ENCODE measurements at regions not wholly inside any gene's neighbourhood (a gene's known extent, or its start where the extent isn't known, plus 50 kb on each side); places are given as distances from the start of the nearest gene placed in this dataset.

DNA sequence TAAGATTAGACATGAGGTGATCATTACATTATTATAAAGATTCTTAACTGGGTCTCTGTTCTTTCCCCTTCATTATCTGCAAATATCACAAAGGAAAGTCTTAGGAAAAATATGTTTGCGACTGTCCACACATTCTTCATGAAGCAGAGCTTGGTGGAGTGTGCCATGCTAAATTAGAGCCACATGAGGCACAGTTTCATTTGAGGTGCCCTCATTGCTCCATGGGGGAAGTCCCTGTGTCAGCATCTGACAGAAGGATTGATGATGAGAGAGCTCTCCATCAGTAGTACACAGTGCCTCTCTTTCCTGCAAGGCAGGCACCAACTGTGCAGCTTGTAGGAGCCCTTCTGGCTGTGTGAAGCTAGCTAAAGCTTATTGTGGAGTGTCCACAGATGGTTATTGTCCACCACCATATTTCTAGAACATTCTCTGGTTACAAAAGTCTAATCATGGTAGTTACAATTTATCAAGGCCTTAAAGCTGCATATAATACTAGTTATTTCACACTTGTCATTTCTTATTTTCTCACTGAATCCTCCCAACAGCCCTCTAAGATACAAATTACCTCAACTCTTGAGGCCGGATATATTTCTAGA is 63.9 kb downstream of the C9orf152 start:
- DNase-seq (ENCODE audit: low spot score) (no peak), ATAC-seq (no peak)
- TF ChIP-seq ZBTB21 (CRISPR knock-in tag; IDR thresholded peaks at IDR 0.05; ENCODE audit: borderline replicate concordance) = no peak
- TF ChIP-seq, protein P1, sequence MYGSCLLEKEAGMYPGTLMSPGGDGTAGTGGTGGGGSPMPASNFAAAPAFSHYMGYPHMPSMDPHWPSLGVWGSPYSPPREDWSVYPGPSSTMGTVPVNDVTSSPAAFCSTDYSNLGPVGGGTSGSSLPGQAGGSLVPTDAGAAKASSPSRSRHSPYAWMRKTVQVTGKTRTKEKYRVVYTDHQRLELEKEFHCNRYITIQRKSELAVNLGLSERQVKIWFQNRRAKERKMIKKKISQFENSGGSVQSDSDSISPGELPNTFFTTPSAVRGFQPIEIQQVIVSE (CRISPR knock-in tag; IDR thresholded peaks at IDR 0.05; ENCODE audit: borderline replicate concordance) = no peak
- TF ChIP-seq ZNF121 (CRISPR knock-in tag; IDR thresholded peaks at IDR 0.05) = no peak
- TF ChIP-seq NFATC4 (CRISPR knock-in tag; IDR thresholded peaks at IDR 0.05) = no peak
- TF ChIP-seq ZNF532 (CRISPR knock-in tag; IDR thresholded peaks at IDR 0.05; ENCODE audit: borderline replicate concordance) = no peak
- no peak for TF ChIP-seq ZNF423 (CRISPR knock-in tag; IDR thresholded peaks at IDR 0.05)
- TF ChIP-seq CREM (CRISPR knock-in tag; IDR thresholded peaks at IDR 0.05) = no peak
- TF ChIP-seq, protein P2, sequence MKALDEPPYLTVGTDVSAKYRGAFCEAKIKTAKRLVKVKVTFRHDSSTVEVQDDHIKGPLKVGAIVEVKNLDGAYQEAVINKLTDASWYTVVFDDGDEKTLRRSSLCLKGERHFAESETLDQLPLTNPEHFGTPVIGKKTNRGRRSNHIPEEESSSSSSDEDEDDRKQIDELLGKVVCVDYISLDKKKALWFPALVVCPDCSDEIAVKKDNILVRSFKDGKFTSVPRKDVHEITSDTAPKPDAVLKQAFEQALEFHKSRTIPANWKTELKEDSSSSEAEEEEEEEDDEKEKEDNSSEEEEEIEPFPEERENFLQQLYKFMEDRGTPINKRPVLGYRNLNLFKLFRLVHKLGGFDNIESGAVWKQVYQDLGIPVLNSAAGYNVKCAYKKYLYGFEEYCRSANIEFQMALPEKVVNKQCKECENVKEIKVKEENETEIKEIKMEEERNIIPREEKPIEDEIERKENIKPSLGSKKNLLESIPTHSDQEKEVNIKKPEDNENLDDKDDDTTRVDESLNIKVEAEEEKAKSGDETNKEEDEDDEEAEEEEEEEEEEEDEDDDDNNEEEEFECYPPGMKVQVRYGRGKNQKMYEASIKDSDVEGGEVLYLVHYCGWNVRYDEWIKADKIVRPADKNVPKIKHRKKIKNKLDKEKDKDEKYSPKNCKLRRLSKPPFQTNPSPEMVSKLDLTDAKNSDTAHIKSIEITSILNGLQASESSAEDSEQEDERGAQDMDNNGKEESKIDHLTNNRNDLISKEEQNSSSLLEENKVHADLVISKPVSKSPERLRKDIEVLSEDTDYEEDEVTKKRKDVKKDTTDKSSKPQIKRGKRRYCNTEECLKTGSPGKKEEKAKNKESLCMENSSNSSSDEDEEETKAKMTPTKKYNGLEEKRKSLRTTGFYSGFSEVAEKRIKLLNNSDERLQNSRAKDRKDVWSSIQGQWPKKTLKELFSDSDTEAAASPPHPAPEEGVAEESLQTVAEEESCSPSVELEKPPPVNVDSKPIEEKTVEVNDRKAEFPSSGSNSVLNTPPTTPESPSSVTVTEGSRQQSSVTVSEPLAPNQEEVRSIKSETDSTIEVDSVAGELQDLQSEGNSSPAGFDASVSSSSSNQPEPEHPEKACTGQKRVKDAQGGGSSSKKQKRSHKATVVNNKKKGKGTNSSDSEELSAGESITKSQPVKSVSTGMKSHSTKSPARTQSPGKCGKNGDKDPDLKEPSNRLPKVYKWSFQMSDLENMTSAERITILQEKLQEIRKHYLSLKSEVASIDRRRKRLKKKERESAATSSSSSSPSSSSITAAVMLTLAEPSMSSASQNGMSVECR (CRISPR knock-in tag; IDR thresholded peaks at IDR 0.05; ENCODE audit: borderline replicate concordance) = no peak
- TF ChIP-seq ETV6 (CRISPR knock-in tag; IDR thresholded peaks at IDR 0.05) = no peak
- TF ChIP-seq MXD4 (CRISPR knock-in tag; IDR thresholded peaks at IDR 0.05; ENCODE audit: borderline replicate concordance) = no peak
- TF ChIP-seq ZNF138 (CRISPR knock-in tag; conservative IDR thresholded peaks at IDR 0.05) = no peak
- TF ChIP-seq ATF1 (CRISPR knock-in tag; IDR thresholded peaks at IDR 0.05) = no peak
- no peak for TF ChIP-seq MYBL2 (CRISPR knock-in tag; IDR thresholded peaks at IDR 0.05)
- no peak for TF ChIP-seq KAT7 (CRISPR knock-in tag; IDR thresholded peaks at IDR 0.05; ENCODE audit: borderline replicate concordance)
- TF ChIP-seq, protein P3, sequence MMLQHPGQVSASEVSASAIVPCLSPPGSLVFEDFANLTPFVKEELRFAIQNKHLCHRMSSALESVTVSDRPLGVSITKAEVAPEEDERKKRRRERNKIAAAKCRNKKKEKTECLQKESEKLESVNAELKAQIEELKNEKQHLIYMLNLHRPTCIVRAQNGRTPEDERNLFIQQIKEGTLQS (CRISPR knock-in tag; conservative IDR thresholded peaks at IDR 0.05) = no peak
- TF ChIP-seq, protein P4, sequence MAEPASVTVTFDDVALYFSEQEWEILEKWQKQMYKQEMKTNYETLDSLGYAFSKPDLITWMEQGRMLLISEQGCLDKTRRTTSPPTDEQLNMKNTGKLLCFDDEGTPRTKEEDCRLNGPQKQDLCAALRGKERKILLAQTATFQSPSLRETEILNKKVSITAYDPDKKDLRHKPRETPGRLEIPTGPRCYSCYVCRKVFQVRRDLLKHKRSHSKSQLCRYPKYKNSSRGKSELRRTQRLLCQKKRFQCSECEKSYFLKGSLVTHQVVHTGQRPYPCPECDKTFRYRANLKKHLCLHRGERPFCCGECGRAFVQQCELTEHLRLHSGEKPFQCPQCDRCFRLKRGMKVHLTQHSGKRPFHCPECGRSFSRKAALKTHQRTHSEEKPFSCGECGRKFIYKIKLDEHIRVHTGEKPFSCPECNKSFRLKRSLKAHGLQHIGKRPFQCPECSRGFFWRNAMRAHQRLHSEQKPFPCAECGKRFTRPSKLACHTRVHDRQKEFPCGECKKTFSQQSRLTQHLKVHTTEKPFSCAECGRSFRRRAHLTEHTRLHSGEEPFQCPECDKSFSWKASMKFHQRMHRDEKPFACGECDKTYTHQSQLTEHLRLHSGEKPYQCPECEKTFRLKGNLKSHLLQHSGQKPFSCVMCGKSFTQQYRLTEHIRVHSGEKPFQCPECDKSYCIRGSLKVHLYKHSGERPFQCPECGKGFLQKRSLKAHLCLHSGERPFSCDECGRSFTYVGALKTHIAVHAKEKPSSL (CRISPR knock-in tag; conservative IDR thresholded peaks at IDR 0.05) = no peak
- TF ChIP-seq FOXP4 (CRISPR knock-in tag; IDR thresholded peaks at IDR 0.05) = no peak
- no peak for TF ChIP-seq HMGA2 (CRISPR knock-in tag; IDR thresholded peaks at IDR 0.05)
- TF ChIP-seq CBFB (CRISPR knock-in tag; IDR thresholded peaks at IDR 0.05; ENCODE audit: low read depth) = no peak
- Mint-ChIP-seq H3K4me1 (peaks cover 26% of the 10 kb centered on the region), H3K36me3 (peaks cover 19% of the 10 kb centered on the region), H3K9me3 (no peaks in the 10 kb centered on the region), H3K4me3 (no peak overlapping the region), H3K27ac (no peak overlapping the region), H3K27me3 (ENCODE audit: low read depth) (no peaks in the 10 kb centered on the region)
- ChIA-PET CTCF (interaction anchor here (1.3 to 1.8 kb wide), 3 partner anchors 10 to 241 kb away, joined by 4 to 8 read pairs (median 7); no protein-coding TSS in a partner anchor), POLR2A (no interaction called here)

Data from WTC11 (cell line).